ENCODE measurements at regions not wholly inside any gene's neighbourhood (a gene's known extent, or its start where the extent isn't known, plus 50 kb on each side); places are given as distances from the start of the nearest gene placed in this dataset.

DNA sequence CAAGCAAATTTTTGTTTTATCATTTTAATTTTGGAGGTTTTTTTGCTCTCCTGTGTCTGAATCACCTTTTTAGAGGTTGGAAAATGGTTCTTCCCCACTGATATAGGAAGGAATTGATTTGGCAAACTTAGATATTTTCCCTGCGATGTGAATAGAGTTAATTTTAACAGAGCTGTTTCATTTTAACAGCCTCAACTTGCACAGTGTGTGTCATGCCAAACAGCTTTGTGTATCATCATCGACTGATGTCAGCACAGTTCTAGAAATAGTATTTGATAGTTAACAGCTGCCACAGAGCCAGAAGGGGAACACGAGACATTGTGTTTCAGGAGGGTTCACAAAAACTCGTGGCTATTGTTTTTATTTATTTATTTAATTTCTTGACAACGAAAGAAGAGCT, 243.1 kb upstream of the FOXN3 start:
- no peak for DNase-seq

DNA sequence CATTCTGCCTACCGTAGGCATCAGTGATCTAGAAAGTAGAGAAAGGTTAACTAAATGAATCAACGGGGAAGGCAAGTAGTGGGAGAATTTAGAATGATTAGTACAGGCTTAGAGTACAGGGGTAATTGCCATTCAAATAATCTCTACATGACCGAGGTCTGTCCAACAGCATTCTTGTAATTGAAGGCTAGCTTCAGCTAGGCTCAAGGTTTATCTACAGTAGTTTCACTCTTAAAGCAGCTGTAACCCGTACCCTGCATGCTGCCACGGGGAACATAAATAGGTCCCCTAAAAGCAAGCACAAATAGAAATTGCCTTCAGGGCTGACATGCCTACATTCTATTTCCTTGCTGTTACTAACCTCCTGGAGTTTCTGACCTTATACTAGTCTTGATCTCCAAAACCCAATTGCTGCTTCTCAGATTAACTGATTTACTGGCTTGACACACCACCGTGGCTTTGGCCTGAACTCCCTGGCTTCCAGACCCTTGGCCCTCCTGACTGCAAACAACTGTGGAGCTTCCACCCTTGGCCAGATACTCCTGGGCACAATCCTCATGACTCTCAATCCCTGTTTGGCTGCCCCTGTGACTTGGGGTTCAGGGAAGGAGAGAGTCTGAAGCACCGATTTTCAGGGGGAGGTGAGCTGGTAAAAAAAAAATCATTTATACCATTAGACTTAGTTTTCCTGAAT, 242.1 kb upstream of the FOXN3 start:
- no peak for DNase-seq

DNA sequence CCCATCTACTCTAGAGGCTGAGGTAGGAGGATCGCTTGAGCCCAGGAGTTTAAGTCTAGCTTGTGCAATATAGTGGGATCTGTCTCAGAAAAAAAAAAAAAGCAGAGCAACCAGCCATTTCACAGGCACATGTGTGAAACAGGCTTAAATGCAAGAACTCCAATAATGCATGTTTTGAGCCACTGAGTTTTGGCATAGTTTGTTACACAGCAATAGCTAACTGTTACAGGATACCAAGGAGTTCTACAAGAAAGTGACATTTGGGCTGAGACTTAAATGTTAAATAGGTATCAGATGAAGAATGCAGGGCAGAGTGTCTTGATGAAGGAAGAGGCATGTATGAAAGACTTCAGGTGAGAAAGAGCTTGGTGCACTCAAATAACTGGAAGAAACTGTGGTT, 240.0 kb upstream of the FOXN3 start:
- no peak for DNase-seq

DNA sequence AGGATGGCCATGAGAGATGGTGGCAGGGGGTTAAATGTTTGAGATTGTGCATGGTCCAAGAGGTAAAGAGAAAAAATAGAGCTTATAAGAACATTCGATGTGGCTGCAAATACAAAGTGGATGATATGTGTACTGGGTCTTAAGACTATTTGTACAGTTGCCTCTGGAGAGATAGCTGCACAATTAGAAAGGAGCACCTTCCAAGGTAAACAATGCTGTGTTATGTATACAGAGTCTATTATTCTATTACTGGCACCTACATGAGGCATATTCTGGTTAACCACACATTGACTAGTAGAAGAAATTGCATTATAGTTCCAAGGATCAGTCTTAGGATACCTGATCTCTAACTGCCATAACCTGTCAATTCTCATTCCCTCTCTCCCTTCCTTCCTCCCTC, 238.0 kb upstream of the FOXN3 start:
- DNase-seq: no peak

DNA sequence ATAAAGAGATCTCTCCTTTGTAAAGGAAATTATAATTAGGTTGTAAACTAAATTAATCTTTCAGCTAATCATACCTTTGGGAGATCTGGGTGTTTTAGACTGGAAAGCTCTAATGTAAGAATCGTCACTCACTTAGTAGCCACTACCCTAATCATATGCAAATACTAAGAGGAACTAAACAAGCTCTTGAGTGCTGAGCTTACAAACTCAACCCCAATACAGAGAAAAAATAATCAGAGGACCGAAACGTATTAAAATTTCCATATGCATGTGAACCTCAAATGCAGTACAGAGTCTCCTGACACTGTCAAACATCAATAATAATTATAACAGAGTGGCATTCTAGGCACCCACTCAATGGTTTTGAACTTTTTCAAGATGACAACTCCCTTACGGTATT, 235.3 kb upstream of the FOXN3 start:
- no peak for DNase-seq

DNA sequence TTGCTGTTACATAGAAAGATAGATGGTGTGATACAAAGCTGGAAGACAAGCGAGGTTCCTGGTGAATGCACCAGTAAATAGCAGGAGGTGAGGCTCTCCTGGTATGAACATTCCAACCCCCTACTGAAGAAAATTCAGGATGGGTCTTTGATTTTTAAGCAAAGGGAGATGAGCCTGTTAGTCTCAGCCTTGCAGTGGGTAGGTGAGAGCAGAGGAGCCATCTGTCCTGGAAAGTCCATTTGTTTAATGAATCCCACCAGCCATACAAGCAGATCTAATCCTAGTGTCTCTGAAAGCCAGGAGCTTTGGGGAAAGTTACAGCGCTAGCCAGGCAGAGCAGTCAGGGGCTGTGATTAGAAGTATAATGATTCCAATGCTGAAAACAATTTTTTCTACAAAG, 234.8 kb upstream of the FOXN3 start:
- DNase-seq: no peak

DNA sequence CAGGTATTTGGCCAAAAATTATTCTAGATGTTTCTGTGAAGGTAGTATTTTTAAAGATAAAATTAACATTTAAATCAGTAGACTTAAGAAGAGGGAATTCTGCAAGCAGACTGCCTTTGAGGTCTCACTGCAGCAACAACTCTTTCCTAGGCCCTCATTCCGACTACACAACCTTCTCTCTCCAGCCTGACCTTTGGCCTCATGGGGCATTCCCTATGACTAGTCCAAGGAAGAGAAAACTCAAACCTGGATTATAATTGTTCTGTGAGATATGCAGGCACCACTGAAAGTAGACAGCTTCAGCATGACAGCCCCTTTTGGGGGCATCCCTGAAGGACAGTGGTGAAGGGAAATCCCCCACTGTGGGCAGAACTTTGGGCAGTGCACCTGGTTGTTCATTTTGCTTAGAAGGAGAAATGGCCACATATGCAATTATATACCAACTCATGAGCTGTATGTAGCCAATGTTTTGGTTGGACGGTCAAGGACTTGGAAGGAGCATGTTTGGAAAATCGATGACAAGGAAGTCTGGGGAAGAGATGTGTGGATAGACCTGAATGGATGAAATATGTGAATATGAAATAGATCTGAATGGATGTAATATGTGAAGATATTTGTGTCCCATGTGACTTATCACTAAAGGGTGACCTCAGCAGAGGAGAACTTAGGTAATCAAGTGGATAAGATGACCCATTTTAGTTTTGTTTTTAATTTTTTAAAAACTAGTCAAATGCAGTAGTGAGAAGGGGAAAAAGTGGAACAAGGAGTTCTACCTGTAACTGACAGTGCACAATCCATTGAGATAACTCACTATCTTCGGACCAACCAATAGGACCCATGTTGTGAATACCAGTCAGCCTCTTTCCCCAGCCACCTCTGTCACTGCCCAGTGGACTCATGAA, 233.3 kb upstream of the FOXN3 start:
- no peak for DNase-seq

DNA sequence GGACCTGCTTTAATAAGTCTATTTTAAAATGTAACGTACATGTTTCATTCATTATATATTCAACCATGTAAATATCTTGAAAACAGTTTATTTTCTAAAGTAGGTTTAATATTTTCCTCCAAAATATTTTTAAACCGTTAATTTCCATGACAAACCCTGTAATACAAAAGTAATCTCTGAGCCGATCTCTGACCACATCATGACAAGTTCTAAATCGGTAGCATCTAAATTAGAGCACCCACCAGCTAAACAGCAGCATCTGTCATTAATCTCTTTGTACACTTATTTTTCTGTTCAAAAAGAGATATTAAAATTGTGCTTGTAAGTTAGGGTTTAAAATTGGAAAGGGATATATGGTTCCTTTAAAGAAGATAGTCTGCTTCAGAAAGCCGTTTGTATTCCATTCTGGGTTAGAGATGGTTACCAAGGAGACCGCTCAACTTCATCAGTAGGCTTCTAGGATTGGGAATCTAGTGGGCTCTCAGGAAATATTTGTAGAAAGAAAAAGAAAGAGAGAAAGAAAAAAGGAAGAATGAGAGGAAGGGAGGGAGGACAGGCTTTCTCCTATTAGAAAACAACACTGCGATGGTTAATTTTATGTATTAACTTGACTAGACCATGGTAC, 232.5 kb upstream of the FOXN3 start:
- DNase-seq: no peak

DNA sequence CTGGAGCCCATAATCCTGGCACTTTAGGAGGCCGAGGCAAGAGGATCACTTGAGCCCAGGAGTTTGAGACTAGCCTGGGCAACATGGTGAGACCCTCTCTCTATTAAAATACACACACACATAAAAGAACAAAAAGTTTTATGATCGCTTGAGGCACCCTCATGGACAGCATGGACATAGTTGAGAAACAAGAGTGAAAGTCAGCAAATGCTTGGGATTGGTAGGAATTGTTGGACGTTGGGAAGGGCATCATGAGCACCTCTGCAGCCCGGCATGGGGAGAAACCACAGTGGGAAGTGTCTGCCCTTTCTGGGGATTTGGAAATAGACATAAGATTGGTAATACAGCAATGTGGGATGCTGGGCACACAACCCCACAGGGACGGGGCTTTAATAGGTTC, 231.9 kb upstream of the FOXN3 start:
- no peak for DNase-seq

DNA sequence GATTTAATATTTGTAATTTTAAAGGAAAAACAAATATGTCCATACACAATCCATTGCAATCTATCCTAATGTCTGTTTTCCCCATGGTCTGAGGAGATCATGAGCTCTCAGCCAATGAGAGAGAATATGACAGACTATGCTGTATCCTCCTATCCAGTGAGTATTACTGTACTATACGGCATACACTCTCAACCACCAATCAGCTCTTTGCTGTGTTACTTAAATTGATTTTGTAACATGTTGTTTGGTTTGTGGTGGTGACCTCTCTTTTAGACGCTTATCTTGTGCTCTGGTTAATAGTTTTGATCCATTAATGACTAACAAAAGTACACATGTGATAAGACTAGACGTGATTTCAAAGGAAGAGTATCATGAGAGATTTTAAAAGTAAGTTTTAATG, 231.5 kb upstream of the FOXN3 start:
- no peak for DNase-seq

DNA sequence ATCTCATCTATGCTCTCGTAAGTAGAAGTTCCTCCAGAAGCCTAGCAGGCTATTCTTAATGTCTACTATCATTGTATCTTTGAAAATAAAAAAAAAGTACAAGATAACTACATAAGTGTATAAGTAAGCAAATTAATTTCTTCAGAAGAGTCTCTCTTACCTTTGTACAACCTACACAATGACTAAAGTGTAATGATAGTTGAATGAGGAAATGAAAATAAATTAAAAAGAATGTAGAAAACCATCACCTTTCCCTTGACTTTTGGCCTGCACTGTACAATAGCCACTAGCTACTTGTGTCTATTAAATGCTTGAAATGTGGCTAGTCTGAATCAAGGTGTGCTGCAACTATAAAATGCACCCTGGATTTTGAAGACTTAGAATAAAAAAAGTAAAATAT, 229.9 kb upstream of the FOXN3 start:
- no peak for DNase-seq

DNA sequence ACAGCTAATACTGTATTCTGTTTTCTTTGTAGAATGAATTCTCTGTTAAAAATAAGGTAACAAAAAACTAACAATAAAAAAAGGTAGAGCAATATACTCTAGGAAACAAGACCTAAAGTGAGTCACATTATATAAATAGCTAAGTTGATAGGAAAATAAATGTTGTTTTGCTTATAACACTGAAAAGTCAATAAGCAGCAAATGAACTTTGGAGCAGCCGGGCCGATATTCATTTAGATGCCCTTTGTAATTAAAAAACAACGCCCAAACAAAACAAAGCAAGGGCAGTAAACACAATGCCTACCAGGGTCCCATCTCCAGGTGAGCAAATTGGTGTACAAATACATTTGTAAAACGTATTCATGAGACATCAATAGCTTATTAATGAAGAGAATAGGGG, 227.6 kb upstream of the FOXN3 start:
- DNase-seq: no peak

DNA sequence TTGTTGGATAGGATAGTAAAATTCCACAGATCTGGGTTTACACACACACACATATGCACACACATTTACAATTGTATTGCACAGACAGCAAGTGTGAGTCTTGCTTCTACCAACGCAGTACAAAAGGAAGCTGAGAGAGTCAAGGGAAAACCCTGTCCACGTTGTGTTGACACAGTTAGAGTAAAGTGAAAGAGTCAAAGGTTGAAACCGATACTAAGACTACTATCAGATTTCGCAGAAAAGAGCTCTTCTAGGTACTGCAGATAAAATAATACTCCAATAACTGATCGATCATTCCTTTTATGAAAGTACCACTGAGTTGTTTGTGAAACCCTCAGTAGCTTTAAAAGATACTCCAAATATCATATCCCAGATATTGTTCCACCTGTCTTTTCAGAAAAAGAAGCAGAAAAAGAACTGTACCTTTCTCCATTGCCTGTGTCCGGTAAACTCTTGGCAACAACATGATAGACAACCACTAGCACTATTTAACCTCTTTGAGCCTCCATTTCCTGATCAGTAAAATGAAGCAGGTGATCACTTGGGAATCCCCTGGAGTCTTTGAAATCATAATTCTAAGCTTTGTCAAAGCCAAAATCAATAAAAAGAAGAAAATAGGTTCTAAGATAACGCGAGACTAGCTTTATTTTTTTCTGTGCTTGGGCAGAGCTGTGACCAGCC, 224.6 kb upstream of the FOXN3 start:
- DNase-seq: no peak

DNA sequence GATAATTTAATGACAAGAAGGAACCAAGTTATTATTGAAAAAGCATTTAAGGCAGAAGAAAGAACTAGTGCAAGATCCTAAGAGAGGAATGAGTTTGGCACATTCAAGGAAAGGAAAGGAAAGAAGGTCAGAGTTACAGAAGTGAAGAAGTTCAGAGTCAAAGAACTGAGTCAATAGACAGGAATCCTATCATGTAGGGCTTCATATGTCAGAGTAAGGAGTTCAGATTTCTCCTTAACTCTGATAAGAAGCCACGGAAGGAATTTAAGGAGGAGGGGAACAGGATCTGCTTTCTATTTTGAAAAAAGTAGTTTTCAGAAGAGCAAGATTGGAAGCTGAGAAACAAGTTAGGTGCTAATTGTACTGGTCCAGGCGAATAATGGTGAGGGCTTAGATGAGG, 223.1 kb upstream of the FOXN3 start:
- no peak for DNase-seq

DNA sequence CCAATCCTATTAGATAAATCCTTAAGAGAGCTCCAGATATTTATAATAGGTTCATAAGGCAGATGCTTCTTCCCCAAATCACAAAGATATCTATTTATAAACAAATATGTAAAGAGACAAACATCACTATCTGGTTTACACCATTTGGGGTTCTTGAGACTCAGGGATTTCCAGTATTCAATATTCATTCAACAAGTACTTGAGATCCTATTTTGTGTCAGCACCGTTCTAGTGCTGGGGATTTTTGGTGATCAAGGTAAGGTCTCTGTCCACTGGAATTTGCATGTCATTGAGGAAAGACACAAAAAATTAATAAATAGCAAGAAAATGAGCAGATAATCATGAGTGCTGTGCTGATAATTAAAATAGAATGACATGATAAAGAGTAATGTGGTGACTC, 222.7 kb upstream of the FOXN3 start:
- no peak for DNase-seq

DNA sequence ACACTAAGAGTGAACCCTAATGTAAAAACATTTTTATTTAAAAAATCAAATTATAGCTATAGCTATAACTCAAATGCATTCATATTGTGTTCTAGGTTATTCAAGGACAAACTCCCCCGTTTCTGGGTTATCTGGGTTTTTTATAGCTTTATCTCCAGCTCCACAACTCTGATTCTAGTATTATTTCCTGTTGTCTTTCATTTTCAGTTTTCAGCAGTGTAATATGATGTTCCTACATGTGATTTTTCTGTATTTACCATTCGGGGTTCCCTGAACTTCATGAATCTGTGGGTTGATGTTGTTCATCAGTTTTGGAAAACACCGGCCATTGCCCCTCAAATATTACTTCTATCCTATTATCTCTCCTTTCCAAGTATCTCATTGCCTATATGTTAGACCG, 221.9 kb upstream of the FOXN3 start:
- no peak for DNase-seq

DNA sequence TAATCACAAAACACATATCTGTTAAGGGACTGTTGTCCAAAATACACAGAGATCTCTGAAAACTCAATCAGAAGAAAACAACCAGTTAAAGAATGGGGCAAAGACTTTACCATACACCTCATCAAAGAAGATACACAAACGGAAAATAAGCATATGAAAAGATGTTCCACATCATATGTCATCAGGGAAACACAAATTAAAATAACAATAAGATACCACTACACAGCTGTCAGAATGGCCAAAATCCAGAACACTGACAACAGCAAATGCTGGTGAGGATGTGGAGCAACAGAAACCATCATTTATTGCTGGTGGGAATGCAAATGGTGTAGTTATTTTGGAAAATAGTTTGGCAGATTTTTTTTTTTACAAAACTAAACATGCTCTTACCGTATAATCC, 220.5 kb upstream of the FOXN3 start:
- no peak for DNase-seq

DNA sequence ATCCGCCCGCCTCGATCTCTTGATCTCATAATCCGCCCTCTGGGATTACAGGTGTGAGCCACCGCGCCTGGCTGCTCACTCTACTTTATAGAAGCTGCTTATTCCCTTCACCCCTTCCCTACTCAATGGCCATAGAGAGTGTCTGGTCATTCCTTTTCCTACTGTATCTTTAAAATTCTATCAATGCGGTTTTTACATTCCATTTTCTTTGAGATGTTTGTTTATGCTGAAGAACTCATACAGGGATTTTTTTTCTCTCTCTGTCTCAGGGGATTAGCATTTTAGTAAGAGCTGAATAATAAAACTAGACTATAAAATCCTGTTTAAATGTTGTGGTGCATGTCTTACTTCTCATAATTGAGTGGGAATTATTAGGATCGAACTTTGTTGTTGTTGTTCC, 218.6 kb upstream of the FOXN3 start:
- no peak for DNase-seq

DNA sequence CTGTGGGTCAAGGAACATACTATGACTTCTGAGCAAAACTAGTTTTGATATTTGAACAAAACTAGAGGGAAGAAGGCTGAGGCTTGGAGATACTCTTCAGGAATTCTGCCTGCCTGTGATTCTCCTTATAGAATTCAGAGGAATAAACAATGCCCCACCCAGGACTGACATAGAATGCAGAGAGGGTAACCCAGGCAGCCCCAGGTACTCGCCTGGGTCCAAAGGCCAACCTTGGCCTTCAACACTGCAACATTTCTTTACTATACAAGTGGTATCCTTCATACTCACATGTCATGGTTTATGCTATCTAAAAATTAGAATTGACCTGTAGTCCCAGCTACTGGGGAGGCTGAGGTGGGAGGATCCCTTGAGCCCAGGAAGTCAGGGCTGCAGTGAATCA, 217.0 kb upstream of the FOXN3 start:
- no peak for DNase-seq

DNA sequence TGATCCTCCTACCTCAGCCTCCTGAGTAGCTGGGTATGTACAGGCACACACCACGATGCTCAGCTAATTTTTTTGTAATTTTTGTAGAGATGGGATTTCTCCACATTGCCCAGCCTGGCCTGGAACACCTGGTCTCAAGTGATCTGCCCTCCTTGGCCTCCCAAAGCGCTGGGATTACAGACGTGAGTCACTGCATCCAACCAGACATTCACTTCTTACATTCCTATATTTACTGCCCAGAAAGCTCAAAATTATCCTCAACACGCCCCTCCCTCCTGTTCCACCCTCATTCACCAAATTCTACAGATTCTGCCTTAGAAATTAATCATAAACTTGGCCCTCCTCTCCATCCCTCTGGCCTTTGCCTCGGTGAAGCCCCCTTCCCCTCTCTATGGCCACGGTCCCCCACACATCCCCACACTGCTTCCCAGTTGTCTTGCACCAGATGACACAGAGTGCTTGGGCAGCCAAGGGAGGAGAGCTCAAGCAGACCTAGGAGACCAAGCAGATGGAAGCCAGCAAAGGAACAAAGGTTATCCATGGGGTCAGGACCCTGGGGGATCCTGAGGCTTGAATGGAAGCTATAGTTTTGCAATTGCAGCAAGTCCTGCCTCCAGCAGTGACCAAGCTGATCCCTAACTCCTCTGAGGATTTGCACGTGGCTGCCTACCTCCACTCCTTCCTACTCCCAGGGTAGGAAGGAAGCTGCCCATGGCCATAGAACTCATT, 213.2 kb upstream of the FOXN3 start:
- DNase-seq: no peak

DNA sequence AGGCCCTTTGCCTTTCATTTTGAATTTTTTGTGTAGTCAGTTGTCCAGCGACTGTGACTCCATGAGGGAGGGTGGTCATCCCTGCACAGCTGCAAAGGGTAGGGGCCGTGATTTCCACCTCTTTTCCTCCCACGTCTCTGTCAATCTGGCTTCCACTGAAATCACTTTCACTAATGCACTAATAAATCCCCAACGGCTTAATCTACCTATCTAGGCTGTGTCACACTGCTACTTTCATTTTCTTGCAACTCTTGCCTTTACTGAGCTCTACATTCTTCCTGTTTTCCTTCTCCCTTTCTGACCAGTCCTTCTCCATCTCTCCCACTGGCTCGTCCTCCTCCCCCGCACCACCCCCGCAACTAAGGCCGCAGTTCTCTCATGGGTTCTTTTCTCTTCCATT, 212.3 kb upstream of the FOXN3 start:
- no peak for DNase-seq

DNA sequence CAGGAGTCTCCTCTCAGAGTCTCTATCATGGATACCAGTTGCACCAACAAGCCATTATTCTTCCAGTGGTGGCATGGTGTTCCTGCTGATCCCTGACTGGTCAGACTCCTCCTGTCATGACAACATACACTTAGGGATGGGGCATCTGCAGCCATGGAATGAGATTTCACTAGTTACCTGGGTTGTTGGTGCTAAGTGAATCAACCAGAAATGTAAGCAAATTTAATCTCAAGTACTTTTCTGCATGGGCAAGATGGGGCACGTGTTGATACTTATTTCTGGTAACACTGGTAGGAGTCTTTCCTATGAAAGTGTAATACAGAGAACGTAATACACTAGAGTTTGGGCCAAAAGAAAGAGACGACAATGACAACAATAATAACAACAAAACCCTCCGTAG, 211.5 kb upstream of the FOXN3 start:
- no peak for DNase-seq

DNA sequence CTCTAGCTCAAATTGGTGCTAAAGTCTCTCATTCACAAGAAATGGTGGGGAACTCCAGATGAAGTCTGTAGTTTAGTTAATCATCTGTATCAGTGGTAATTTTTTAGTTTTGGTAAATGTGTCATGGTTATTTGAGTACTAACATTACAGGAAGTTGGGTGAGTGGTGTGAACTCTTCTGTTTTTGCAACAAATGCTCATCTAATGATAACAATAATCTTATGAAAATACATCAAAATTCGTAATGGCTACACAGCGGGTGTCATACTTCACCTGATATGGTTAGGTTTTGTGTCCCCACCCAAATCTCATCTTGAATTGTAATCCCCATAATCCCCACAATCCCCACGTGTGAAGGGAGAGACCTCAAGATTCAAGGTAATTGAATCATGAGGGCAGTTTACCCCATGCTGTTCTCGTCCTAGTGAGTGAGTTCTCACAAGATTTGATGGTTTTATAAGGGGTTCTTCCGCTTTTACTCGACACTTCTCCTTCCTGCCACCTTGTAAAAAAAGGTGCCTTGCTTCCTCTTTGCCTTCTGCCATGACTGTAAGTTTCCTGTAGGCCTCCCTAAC, 209.3 kb upstream of the FOXN3 start:
- no peak for DNase-seq
